Fibroblast of lung (primary cell): ENCODE measurements at regions not wholly inside any gene's neighbourhood (a gene's known extent, or its start where the extent isn't known, plus 50 kb on each side); places are given as distances from the start of the nearest gene placed in this dataset.

Experiments
- EZH2 ChIP-seq: IDR thresholded peaks from 2 replicates; pipeline ENCODE4 v1.5.1; 2012; ENCODE audit warnings: low read length, control low read depth, mild to moderate bottlenecking; ENCODE audit errors: missing control alignments
- TF ChIP-seq, protein P1 (sequence below), 2 donors: IDR thresholded peaks in 1 of 2; conservative IDR thresholded peaks in 1 of 2; 1 replicate in 1 of 2; 2 replicates in 1 of 2; pipeline ENCODE4 v1.5.1; 2011 to 2012; ENCODE audit warnings: low read length in 2 of 2, control low read depth in 1 of 2, inconsistent platforms in 1 of 2, low read depth in 1 of 2, mild to moderate bottlenecking in 1 of 2

DNA sequence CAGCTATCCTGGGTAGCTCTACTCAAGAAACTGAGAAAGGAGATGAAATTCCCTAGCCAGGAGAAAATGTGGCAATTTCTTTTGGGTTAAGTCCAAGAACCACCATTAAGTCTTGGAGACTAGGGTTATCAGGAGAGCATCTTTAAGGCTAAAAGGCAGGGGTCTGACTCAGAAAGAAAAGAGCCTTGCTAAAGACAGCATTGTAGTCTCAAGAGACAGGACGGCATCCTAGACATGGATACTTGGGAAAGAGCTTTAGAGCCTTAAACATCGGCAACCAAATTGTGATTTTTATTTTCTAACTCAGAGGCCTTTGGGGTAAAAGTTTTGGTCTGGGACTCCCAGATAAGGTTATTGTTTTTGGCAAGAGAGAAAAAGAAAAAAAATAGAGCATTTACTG, 83.1 kb downstream of the FAS start:
- TF ChIP-seq, protein P1, sequence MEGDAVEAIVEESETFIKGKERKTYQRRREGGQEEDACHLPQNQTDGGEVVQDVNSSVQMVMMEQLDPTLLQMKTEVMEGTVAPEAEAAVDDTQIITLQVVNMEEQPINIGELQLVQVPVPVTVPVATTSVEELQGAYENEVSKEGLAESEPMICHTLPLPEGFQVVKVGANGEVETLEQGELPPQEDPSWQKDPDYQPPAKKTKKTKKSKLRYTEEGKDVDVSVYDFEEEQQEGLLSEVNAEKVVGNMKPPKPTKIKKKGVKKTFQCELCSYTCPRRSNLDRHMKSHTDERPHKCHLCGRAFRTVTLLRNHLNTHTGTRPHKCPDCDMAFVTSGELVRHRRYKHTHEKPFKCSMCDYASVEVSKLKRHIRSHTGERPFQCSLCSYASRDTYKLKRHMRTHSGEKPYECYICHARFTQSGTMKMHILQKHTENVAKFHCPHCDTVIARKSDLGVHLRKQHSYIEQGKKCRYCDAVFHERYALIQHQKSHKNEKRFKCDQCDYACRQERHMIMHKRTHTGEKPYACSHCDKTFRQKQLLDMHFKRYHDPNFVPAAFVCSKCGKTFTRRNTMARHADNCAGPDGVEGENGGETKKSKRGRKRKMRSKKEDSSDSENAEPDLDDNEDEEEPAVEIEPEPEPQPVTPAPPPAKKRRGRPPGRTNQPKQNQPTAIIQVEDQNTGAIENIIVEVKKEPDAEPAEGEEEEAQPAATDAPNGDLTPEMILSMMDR (conservative IDR thresholded peaks at IDR 0.05 in 1 of 2, IDR thresholded peaks at IDR 0.05 in 1 of 2; ENCODE audit: low read depth in 1 of 2, low read length in 2 of 2) = no peak
- no peak for TF ChIP-seq EZH2
